ENCODE measurements at regions not wholly inside any gene's neighbourhood (a gene's known extent, or its start where the extent isn't known, plus 50 kb on each side); places are given as distances from the start of the nearest gene placed in this dataset.
A peak's percentile ranks its signal among the peaks of the same experiment; 100 is the strongest.

GRCh38 chr11:129613071-129613470 is 202.6 kb upstream of the TMEM45B start:
- Histone ChIP-seq H3K36me3 (replicated peaks; ENCODE audit: insufficient read depth, low read depth) (no peaks in the 10 kb centered on the region), H3K9me3 (ENCODE audit: low read depth) (no peaks in the 10 kb centered on the region), H3K9me2 (replicated peaks; ENCODE audit: insufficient read depth) (no peaks in the 10 kb centered on the region), H3K27ac (no peak overlapping the region), H2AFZ (no peak overlapping the region), H3K27me3 (no peaks in the 10 kb centered on the region), H3K4me3 (no peak overlapping the region), H3K4me1 (ENCODE audit: insufficient read depth) (peaks cover 18% of the 10 kb centered on the region), H3K79me2 (no peaks in the 10 kb centered on the region), H3K4me2 (no peak overlapping the region), H4K20me1 (ENCODE audit: insufficient read depth, poor library complexity, severe bottlenecking) (peaks cover 2% of the 10 kb centered on the region)
- peak; percentile 39 for DNase-seq (ENCODE audit: low spot score)
- WGBS (ENCODE audit: low lambda C conversion rate, missing lambda C conversion rate) = 74% methylated on average over 3 of the region's 3 CpGs
- no peak for TF ChIP-seq EZH2phosphoT487 (IDR thresholded peaks at IDR 0.05; ENCODE audit: low read depth, severe bottlenecking, unreplicated experiment)
- peak; percentile 15 for TF ChIP-seq CTCF (IDR thresholded peaks at IDR 0.05; ENCODE audit: poor library complexity)

- peaks cover 18% of the 10 kb centered on the region for H3K4me1 ChIP-seq (ENCODE audit: insufficient read depth)
- H3K4me2 ChIP-seq = no peak overlapping the region
- no peaks in the 10 kb centered on the region for H3K27me3 ChIP-seq
- no peak overlapping the region for H3K4me3 ChIP-seq
- no peaks in the 10 kb centered on the region for H3K79me2 ChIP-seq
- WGBS (ENCODE audit: low lambda C conversion rate, missing lambda C conversion rate) = 85% methylated on average over 11 of the region's 11 CpGs
- H3K36me3 ChIP-seq (replicated peaks; ENCODE audit: insufficient read depth, low read depth) = no peaks in the 10 kb centered on the region
- no peak overlapping the region for H3K27ac ChIP-seq
- peaks cover 2% of the 10 kb centered on the region for H4K20me1 ChIP-seq (ENCODE audit: insufficient read depth, poor library complexity, severe bottlenecking)
- no peaks in the 10 kb centered on the region for H3K9me2 ChIP-seq (replicated peaks; ENCODE audit: insufficient read depth)
- H3K9me3 ChIP-seq (ENCODE audit: low read depth) = no peaks in the 10 kb centered on the region
- TF ChIP-seq EZH2phosphoT487 (IDR thresholded peaks at IDR 0.05; ENCODE audit: low read depth, severe bottlenecking, unreplicated experiment) (no peak), EZH2 (IDR thresholded peaks at IDR 0.05; ENCODE audit: borderline replicate concordance) (no peak), CTCF (IDR thresholded peaks at IDR 0.05; ENCODE audit: poor library complexity) (no peak)
- H2AFZ ChIP-seq = no peak overlapping the region
- DNase-seq (ENCODE audit: low spot score) = no peak
Observed at GRCh38 chr11:129614256-129614944, 201.2 kb upstream of the TMEM45B start.

GRCh38 chr11:129618046-129618569 is 197.5 kb upstream of the TMEM45B start:
- peaks cover 3% of the 10 kb centered on the region for H3K4me1 ChIP-seq (ENCODE audit: insufficient read depth)
- no peak overlapping the region for H3K4me3 ChIP-seq
- H3K27me3 ChIP-seq = no peaks in the 10 kb centered on the region
- no peaks in the 10 kb centered on the region for H3K9me3 ChIP-seq (ENCODE audit: low read depth)
- peaks cover 2% of the 10 kb centered on the region for H4K20me1 ChIP-seq (ENCODE audit: insufficient read depth, poor library complexity, severe bottlenecking)
- no peak overlapping the region for H3K4me2 ChIP-seq
- H3K36me3 ChIP-seq (replicated peaks; ENCODE audit: insufficient read depth, low read depth) = no peaks in the 10 kb centered on the region
- H3K9me2 ChIP-seq (replicated peaks; ENCODE audit: insufficient read depth) = no peaks in the 10 kb centered on the region
- WGBS (ENCODE audit: low lambda C conversion rate, missing lambda C conversion rate) = 99% methylated on average over 38 of the region's 41 CpGs
- TF ChIP-seq EZH2phosphoT487 (IDR thresholded peaks at IDR 0.05; ENCODE audit: low read depth, severe bottlenecking, unreplicated experiment) (no peak), CTCF (IDR thresholded peaks at IDR 0.05; ENCODE audit: poor library complexity) (no peak), EZH2 (IDR thresholded peaks at IDR 0.05; ENCODE audit: borderline replicate concordance) (no peak)
- no peak for DNase-seq (ENCODE audit: low spot score)
- H3K79me2 ChIP-seq = no peaks in the 10 kb centered on the region
- no peak overlapping the region for H2AFZ ChIP-seq
- H3K27ac ChIP-seq = no peak overlapping the region

Data from hepatocyte (in vitro differentiated cells).